ENCODE measurements at regions not wholly inside any gene's neighbourhood (a gene's known extent, or its start where the extent isn't known, plus 50 kb on each side); places are given as distances from the start of the nearest gene placed in this dataset.

DNA sequence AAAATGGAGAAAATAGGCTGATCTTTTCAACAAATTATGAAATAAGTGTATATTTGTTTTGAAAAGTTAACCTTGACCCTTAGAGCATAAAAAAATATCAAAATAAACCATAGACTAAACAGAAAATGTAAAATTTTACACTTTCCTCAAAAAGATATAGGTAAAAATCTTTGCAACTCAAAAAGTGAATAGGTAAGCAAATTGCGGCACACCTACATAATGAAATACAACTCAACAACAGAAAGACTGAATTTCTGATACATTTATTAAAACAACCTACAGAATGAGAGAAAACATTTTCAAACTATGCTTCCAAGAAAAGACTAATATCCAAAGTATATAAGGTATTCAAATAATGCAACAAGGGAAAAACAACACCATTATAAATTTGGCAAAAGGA is 425.7 kb upstream of the KHDRBS2 start:
- no peak for TF ChIP-seq SUZ12 (IDR thresholded peaks at IDR 0.05; ENCODE audit: extremely low read depth, insufficient read depth, insufficient read length)
- TF ChIP-seq YY1 (IDR thresholded peaks at IDR 0.05; ENCODE audit: insufficient read depth, insufficient read length): no peak

All from NT2/D1 (cell line).